ENCODE measurements at regions not wholly inside any gene's neighbourhood (a gene's known extent, or its start where the extent isn't known, plus 50 kb on each side); places are given as distances from the start of the nearest gene placed in this dataset.

- TF ChIP-seq EZH2 (optimal IDR thresholded peaks at IDR 0.05; ENCODE audit: low read depth, low read length): no peak
- no peak for TF ChIP-seq CTCF (IDR thresholded peaks at IDR 0.05; ENCODE audit: low read length)
- TF ChIP-seq EZH2phosphoT487 (IDR thresholded peaks at IDR 0.05; ENCODE audit: low read length): no peak
Observed at GRCh38 chr21:38968887-38969543, 163.3 kb downstream of the ETS2 start.

Measured in MM.1S (cell line).